ENCODE measurements at regions not wholly inside any gene's neighbourhood (a gene's known extent, or its start where the extent isn't known, plus 50 kb on each side); places are given as distances from the start of the nearest gene placed in this dataset.

DNA sequence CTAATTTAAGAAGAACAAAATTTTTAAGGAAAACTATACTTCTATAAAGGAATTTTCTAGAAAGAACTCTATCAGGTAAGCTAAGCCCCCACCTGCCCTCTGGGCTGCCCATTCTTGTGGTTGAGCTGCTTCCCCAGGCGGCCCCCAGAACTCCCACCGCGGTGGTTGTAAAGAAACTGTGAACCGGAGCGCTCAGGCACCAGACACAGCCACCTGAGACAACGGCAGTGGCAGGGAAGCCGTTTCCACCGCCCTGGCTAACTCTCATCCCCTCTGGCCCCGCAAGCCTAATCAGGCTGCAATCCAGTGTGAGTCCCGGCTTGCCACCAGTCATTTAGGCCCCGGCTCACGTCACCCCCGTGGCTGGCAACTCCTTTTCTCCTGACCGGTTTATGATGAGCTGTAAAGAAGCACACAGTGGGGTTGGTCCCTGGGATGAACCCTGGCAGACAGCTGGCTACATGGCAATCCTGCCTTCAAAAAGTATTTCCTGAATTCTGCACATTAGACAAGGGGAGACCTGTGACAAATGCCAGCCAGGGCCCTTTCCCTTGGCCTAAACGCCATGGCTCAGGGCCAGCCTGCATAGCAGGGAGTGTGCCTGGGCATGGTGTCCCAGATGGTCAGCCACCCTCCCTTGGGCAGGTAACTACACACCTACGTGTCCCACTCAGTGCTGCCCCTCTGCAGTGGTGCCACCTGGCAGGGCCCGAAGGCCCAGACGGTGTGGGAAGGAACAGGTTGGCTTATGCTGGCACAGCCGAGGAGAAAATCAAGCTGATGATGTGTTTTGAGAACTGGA is 63.8 kb upstream of the GPR31 start:
- TF ChIP-seq, protein P1, sequence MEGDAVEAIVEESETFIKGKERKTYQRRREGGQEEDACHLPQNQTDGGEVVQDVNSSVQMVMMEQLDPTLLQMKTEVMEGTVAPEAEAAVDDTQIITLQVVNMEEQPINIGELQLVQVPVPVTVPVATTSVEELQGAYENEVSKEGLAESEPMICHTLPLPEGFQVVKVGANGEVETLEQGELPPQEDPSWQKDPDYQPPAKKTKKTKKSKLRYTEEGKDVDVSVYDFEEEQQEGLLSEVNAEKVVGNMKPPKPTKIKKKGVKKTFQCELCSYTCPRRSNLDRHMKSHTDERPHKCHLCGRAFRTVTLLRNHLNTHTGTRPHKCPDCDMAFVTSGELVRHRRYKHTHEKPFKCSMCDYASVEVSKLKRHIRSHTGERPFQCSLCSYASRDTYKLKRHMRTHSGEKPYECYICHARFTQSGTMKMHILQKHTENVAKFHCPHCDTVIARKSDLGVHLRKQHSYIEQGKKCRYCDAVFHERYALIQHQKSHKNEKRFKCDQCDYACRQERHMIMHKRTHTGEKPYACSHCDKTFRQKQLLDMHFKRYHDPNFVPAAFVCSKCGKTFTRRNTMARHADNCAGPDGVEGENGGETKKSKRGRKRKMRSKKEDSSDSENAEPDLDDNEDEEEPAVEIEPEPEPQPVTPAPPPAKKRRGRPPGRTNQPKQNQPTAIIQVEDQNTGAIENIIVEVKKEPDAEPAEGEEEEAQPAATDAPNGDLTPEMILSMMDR (conservative IDR thresholded peaks at IDR 0.05) = no peak
- no peak for TF ChIP-seq ZFX (IDR thresholded peaks at IDR 0.05)

Data from C4-2B (cell line).